G401.6 (cell line): ENCODE measurements at regions not wholly inside any gene's neighbourhood (a gene's known extent, or its start where the extent isn't known, plus 50 kb on each side); places are given as distances from the start of the nearest gene placed in this dataset.
"Not testable (repeated sequence)": the region's sequence is repeated elsewhere in the genome, so short reads cannot be mapped to it uniquely, and the experiment has no call there.

Source experiments
- FAIRE-seq: peaks from 2 replicates; lab custom pipeline; 2012; peaks lifted over from hg19 to GRCh38; lab: Jason Lieb, UNC

GRCh38 chr7:26054386-26054785 is 97.6 kb upstream of the NFE2L3 start:
- no peak for FAIRE-seq

GRCh38 chr7:26055241-26055640 is 96.8 kb upstream of the NFE2L3 start:
- FAIRE-seq = no peak

- FAIRE-seq = peak; percentile 57
These were observed 91.0 kb upstream of the NFE2L3 start for GRCh38 chr7:26060733-26061677.

GRCh38 chr7:26061678-26062603 is 90.1 kb upstream of the NFE2L3 start:
- peak; percentile 96 for FAIRE-seq

- no peak for FAIRE-seq
These were observed 86.3 kb upstream of the NFE2L3 start for GRCh38 chr7:26065652-26066051.

GRCh38 chr7:26066736-26067135 is 85.3 kb upstream of the NFE2L3 start:
- no peak for FAIRE-seq

- FAIRE-seq = no peak
These were observed 81.7 kb upstream of the NFE2L3 start for GRCh38 chr7:26070290-26070689.

GRCh38 chr7:26071622-26072456 is 80.2 kb upstream of the NFE2L3 start:
- FAIRE-seq = no peak

GRCh38 chr7:26073041-26073440 is 79.0 kb upstream of the NFE2L3 start:
- no peak for FAIRE-seq

GRCh38 chr7:26074919-26075318 is 77.1 kb upstream of the NFE2L3 start:
- FAIRE-seq = no peak

- no peak for FAIRE-seq
These were observed 75.3 kb upstream of the NFE2L3 start for GRCh38 chr7:26076691-26077090.

GRCh38 chr7:26078437-26079336 is 73.3 kb upstream of the NFE2L3 start:
- no peak for FAIRE-seq

GRCh38 chr7:26081638-26082037 is 70.4 kb upstream of the NFE2L3 start:
- no peak for FAIRE-seq

GRCh38 chr7:26083113-26083512 is 68.9 kb upstream of the NFE2L3 start:
- FAIRE-seq = no peak

- no peak for FAIRE-seq
These were observed 67.6 kb upstream of the NFE2L3 start for GRCh38 chr7:26084418-26084817.

- FAIRE-seq = no peak
These were observed 66.2 kb upstream of the NFE2L3 start for GRCh38 chr7:26085771-26086170.

GRCh38 chr7:26087321-26088091 is 64.5 kb upstream of the NFE2L3 start:
- no peak for FAIRE-seq

- not testable (repeated sequence) for FAIRE-seq
These were observed 62.5 kb upstream of the NFE2L3 start for GRCh38 chr7:26089469-26089868.

- FAIRE-seq = peak; percentile 99
These were observed 61.0 kb upstream of the NFE2L3 start for GRCh38 chr7:26090927-26091519.

- FAIRE-seq = no peak
These were observed 60.1 kb upstream of the NFE2L3 start for GRCh38 chr7:26091933-26092332.
